ENCODE measurements at regions not wholly inside any gene's neighbourhood (a gene's known extent, or its start where the extent isn't known, plus 50 kb on each side); places are given as distances from the start of the nearest gene placed in this dataset.

- DNase-seq: no peak
Measured at GRCh38 chr20:11867291-11867919, 50.3 kb upstream of the BTBD3 start.

Measured in DMS79 (cell line).